Ecto neural progenitor cell (in vitro differentiated cells): ENCODE measurements at regions not wholly inside any gene's neighbourhood (a gene's known extent, or its start where the extent isn't known, plus 50 kb on each side); places are given as distances from the start of the nearest gene placed in this dataset.
A peak's percentile ranks its signal among the peaks of the same experiment; 100 is the strongest.

ENCODE experiments used
- DNase-seq: peaks from one replicate; pipeline ENCODE4 v3.0.0-alpha.2; 2018; ENCODE audit warnings: low spot score

GRCh38 chr9:90538566-90538965, 104.1 kb downstream of the DIRAS2 start:
- no peak for DNase-seq

DNA sequence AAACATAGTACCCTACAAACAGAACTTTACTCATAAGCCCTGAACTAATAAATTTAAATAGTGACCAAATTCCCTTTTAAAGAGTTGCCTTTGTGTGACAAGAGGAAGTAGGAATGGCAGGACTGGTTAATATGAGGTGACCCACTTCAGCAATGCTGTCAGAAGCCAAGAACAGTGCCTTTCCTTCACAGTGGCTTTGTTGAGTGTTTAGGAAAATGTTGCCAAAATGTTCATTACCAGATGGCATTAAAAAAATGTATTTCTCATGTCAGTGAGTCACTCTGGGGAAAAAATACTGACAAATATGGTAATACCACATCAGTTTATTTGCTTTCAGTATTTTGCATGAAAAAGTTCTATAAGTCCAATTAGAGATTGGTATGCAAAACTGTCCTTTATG, 103.3 kb downstream of the DIRAS2 start:
- DNase-seq, result no peak

DNA sequence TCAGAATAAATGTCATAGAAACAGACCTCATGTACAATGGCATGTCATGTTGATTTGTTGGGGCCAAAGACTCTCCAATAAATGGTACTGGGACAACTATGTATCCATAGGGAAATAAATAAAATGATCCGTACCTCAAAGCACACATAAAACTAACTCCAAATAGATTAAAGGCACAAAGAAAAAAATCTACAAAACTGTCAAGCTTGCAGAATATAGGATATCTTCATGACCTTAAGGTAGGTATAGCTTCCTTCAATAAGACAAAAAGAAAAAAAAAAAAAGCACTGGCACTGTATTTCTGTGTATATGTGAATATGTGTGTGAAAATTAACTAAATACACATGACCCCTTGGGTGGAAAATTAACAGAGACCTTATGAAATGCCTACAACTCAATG, 101.9 kb downstream of the DIRAS2 start:
- DNase-seq, result no peak

- DNase-seq, result no peak
Measured at GRCh38 chr9:90544488-90544887, 98.1 kb downstream of the DIRAS2 start.

GRCh38 chr9:90546200-90546599, 96.4 kb downstream of the DIRAS2 start:
- peak; percentile 72 for DNase-seq

DNA sequence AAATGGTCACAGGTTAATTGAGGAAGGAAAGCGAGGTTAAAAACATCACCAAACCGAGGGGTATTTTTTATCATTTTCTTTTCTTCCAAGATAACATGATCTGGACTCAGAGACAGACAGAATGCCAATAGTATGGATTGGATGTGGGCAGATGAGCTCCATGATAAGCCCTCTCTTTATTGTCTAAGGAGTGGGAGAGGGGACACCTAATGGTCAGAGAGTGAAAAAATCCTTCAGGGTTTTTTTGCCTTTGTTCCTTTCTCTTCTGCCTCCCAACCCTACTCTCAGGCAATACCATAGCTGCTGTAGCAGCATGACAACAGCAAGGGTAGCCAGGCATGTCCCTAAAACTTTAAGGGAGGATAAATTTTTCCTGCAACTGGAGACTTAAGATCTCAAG, 94.7 kb downstream of the DIRAS2 start:
- no peak for DNase-seq

GRCh38 chr9:90552317-90552716, 90.3 kb downstream of the DIRAS2 start:
- DNase-seq, result no peak

DNA sequence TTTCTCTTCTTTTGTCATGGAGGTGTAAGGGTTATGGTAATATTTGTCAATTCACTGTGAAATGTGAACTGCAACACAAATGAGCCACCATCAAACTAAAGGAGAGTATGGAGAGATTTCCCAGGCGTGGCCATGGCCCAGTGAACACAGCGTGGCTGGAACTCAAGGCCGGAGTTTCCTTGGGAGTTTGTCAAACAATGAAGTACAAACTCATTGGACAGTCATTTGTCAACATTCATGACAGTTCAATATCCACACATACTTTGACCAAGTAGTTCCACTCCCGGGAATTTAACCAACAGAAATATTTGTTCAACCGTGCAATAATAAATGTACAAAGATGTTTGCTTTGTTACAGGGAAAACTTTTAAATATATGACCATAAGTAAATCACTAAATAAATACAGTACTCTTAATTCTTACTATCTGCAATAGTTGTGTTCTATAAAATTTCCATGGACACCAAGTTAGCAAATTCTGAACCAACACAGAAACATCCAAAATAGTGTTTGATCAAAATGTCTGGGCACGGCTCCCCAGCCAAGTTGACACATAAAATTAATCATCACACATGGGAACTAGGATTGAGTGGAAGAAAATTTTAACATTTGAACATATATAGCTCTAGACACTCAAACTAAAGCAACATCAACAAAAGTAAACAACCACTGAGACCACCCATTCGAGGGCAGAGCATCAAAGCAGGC, 87.1 kb downstream of the DIRAS2 start:
- DNase-seq, result no peak

GRCh38 chr9:90556897-90557675, 85.5 kb downstream of the DIRAS2 start:
- DNase-seq, result no peak

DNA sequence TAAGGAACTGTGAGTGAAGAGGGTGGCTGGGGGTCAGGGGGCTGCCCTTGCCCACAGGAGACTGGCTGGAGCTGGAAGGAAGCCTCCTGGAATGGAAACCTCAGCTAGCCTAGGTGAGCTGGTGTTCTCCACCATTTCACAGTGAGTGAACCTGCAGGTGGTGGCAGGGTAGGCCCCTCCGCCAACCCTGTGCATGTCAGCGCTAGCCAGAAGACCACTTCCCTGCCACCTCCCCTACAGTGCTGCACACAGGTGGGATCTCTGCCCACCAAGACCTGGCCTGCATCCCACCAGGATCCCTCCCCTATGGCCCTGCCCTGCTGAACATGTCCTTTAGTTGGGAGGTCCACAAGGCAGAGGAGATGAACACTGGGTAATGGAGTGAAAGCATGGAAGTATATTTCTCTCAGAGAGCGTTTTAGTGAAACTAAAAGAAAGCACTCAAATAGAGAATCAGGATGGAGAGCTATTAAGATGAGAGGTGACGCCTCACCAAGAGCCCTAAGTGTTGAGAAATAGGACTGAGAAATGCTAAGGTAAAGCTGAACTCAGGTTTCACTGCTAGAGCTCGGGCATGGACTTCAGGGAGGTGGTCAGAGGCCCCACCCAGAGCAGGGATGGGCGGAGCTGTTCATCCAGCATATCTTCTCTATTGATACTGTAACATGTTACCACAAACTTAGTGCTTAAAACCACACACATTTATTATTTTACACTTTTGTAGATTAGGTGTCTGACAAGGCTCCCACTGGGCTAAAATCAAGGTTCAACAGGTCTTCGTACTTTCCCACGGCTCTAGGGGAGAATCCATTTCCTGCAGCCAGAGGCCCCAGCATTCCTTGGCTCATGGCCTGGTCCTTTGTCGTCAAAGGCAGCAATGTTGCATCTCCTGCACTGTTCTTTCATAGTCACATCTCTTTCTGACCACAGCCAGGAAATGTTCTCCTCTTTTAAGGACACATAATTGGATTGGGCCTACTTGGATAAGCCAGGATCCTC, 83.2 kb downstream of the DIRAS2 start:
- no peak for DNase-seq
